H1 (cell line): ENCODE measurements at regions not wholly inside any gene's neighbourhood (a gene's known extent, or its start where the extent isn't known, plus 50 kb on each side); places are given as distances from the start of the nearest gene placed in this dataset.

Experiments used
- CTCF ChIA-PET: fragments of 300-600 bp; sonication (Branson Sonifier 250); formaldehyde crosslinking; loops from one replicate; lab custom pipeline; 2021; ENCODE audit not compliant: partially characterized antibody; lab: Charles Lee
- POLR2A ChIA-PET: fragments of 300-600 bp; sonication (Branson Sonifier 250); formaldehyde crosslinking; loops from one replicate; lab custom pipeline; 2021; ENCODE audit warnings: inconsistent platforms; ENCODE audit not compliant: partially characterized antibody; lab: Charles Lee
- DNase-seq, 2 experiments: peaks; one replicate each; pipeline versions ENCODE4 v3.0.0 to v3.0.0-alpha.2; 2010 to 2022; ENCODE audit warnings: low spot score in 2 of 2, low read depth in 1 of 2, mixed read lengths in 1 of 2
- FAIRE-seq: peaks from 2 replicates; lab custom pipeline; 2011; peaks lifted over from hg19 to GRCh38; lab: Jason Lieb, UNC
- H2AFZ ChIP-seq: 2 replicates; pipeline ENCODE4 v1.8.1; 2012; ENCODE audit warnings: low read length, inconsistent platforms
- H2AK5ac ChIP-seq: 2 replicates; pipeline ENCODE4 v1.6.1; 2013; ENCODE audit warnings: low read depth, low read length
- H2BK120ac ChIP-seq: replicated peaks from 2 replicates; pipeline ENCODE3; 2013; ENCODE audit warnings: low read depth, low read length, inconsistent platforms
- H2BK12ac ChIP-seq: 2 replicates; pipeline ENCODE4 v1.6.1; 2013; ENCODE audit warnings: low read depth, low read length
- H2BK15ac ChIP-seq: 2 replicates; pipeline ENCODE4 v1.6.1; 2013; ENCODE audit warnings: low read length
- H2BK20ac ChIP-seq: 2 replicates; pipeline ENCODE4 v1.6.1; 2013; ENCODE audit warnings: low read length
- H2BK5ac ChIP-seq: 2 replicates; pipeline ENCODE4 v1.6.1; 2013; ENCODE audit warnings: low read depth, low read length
- H3K14ac ChIP-seq: 2 replicates; pipeline ENCODE4 v1.6.1; 2013; ENCODE audit warnings: inconsistent platforms; ENCODE audit not compliant: insufficient read length
- H3K18ac ChIP-seq: 2 replicates; pipeline ENCODE4 v1.6.1; 2013; ENCODE audit warnings: low read length; ENCODE audit errors: extremely low read depth
- H3K23ac ChIP-seq: 2 replicates; pipeline ENCODE4 v1.6.1; 2013; ENCODE audit warnings: inconsistent platforms; ENCODE audit not compliant: insufficient read length
- H3K23me2 ChIP-seq: 2 replicates; pipeline ENCODE4 v1.6.1; 2013; ENCODE audit warnings: low read depth, low read length
- H3K27ac ChIP-seq: 2 replicates; pipeline ENCODE4 v1.6.1; 2011; ENCODE audit warnings: low read depth, low read length, inconsistent platforms
- H3K27me3 ChIP-seq, 4 experiments: replicated peaks in 1 of 4; 1 replicate in 1 of 4; 2 replicates in 3 of 4; pipeline versions ENCODE4 v1.6.1 to v1.8.1; 2011 to 2013; ENCODE audit warnings: low read length in 3 of 4, mild to moderate bottlenecking in 3 of 4, inconsistent platforms in 2 of 4, mixed read lengths in 2 of 4, moderate library complexity in 1 of 4; ENCODE audit not compliant: control insufficient read depth in 3 of 4, insufficient read depth in 3 of 4; ENCODE audit errors: extremely low read depth in 1 of 4
- H3K36me3 ChIP-seq, 4 experiments: 2 replicates each; pipeline versions ENCODE4 v1.6.1 to v1.8.1; 2011 to 2013; ENCODE audit warnings: mild to moderate bottlenecking in 4 of 4, low read length in 3 of 4, moderate library complexity in 2 of 4, control low read depth in 1 of 4, inconsistent platforms in 1 of 4; ENCODE audit not compliant: insufficient read depth in 4 of 4, control insufficient read depth in 2 of 4
- H3K4ac ChIP-seq: replicated peaks from 2 replicates; pipeline ENCODE3; 2013; ENCODE audit warnings: low read length, low read depth, mixed read lengths, inconsistent platforms; ENCODE audit not compliant: insufficient read length
- H3K4me1 ChIP-seq, 4 experiments: replicated peaks in 1 of 4; 1 replicate in 1 of 4; 2 replicates in 3 of 4; pipeline versions ENCODE4 v1.6.1 to v1.8.1; 2011 to 2013; ENCODE audit warnings: low read length in 3 of 4, inconsistent platforms in 2 of 4, mixed read lengths in 1 of 4; ENCODE audit not compliant: insufficient read depth in 4 of 4, control insufficient read depth in 3 of 4
- H3K4me2 ChIP-seq, 2 experiments: 2 replicates each; pipeline versions ENCODE4 v1.6.1 to v1.8.1; 2011 to 2013; ENCODE audit warnings: low read depth in 2 of 2, low read length in 2 of 2, control low read depth in 1 of 2, inconsistent platforms in 1 of 2, mild to moderate bottlenecking in 1 of 2; ENCODE audit not compliant: insufficient read depth in 1 of 2
- H3K4me3 ChIP-seq, 4 experiments: fragments of 200-600, 300-600 bp in 1 of 4; sonication (generic), shearing (Covaris generic), sonication (Bioruptor Twin) in 1 of 4; 2 replicates each; pipeline versions ENCODE4 v1.5.1 to v1.8.1; 2011 to 2016; ENCODE audit warnings: low read length in 4 of 4, low read depth in 3 of 4, control low read depth in 2 of 4, inconsistent platforms in 2 of 4, mild to moderate bottlenecking in 2 of 4, mixed read lengths in 1 of 4, moderate library complexity in 1 of 4; ENCODE audit not compliant: insufficient read depth in 2 of 4; ENCODE audit errors: extremely low read depth in 1 of 4
- H3K56ac ChIP-seq: replicated peaks from 2 replicates; pipeline ENCODE3; 2013; ENCODE audit warnings: low read depth, mild to moderate bottlenecking, mixed read lengths, low read length, inconsistent platforms; ENCODE audit not compliant: insufficient read length
- H3K79me1 ChIP-seq: 2 replicates; pipeline ENCODE4 v1.6.1; 2013; ENCODE audit warnings: low read depth, low read length, control low read depth
- H3K79me2 ChIP-seq, 2 experiments: 2 replicates each; pipeline versions ENCODE4 v1.6.1 to v1.8.1; 2012 to 2013; ENCODE audit warnings: low read length in 2 of 2, mild to moderate bottlenecking in 2 of 2, inconsistent platforms in 1 of 2; ENCODE audit not compliant: insufficient read depth in 2 of 2, control insufficient read depth in 1 of 2
- H3K9ac ChIP-seq, 4 experiments: replicated peaks in 1 of 4; 1 replicate in 1 of 4; 2 replicates in 3 of 4; pipeline versions ENCODE4 v1.6.1 to v1.8.1; 2011 to 2013; ENCODE audit warnings: low read depth in 3 of 4, low read length in 3 of 4, control low read depth in 2 of 4, mild to moderate bottlenecking in 2 of 4, moderate library complexity in 2 of 4, inconsistent platforms in 1 of 4; ENCODE audit errors: extremely low read depth in 1 of 4
- H3K9me3 ChIP-seq, 2 experiments: 2 replicates each; pipeline versions ENCODE4 v1.6.1 to v1.8.1; 2012 to 2013; ENCODE audit warnings: mild to moderate bottlenecking in 2 of 2, moderate library complexity in 2 of 2, control low read depth in 1 of 2, inconsistent platforms in 1 of 2, low read depth in 1 of 2, low read length in 1 of 2, mixed read lengths in 1 of 2; ENCODE audit not compliant: insufficient read depth in 2 of 2
- H4K20me1 ChIP-seq, 2 experiments: replicated peaks in 1 of 2; 2 replicates each; pipeline versions ENCODE3 to v1.8.1; 2011 to 2013; ENCODE audit warnings: inconsistent platforms in 2 of 2, low read length in 2 of 2, mild to moderate bottlenecking in 1 of 2; ENCODE audit not compliant: insufficient read depth in 2 of 2, control insufficient read depth in 1 of 2
- H4K5ac ChIP-seq: 2 replicates; pipeline ENCODE4 v1.6.1; 2013; ENCODE audit warnings: low read length, low read depth, mixed read lengths, inconsistent platforms; ENCODE audit not compliant: insufficient read length
- H4K8ac ChIP-seq: 2 replicates; pipeline ENCODE4 v1.8.0; 2013; ENCODE audit warnings: mild to moderate bottlenecking, moderate library complexity, low read length, inconsistent platforms; ENCODE audit not compliant: insufficient read depth; ENCODE audit errors: extremely low read depth
- H4K91ac ChIP-seq: replicated peaks from 2 replicates; pipeline ENCODE3; 2013; ENCODE audit warnings: low read length, mixed read lengths, inconsistent platforms; ENCODE audit not compliant: insufficient read length
- BRCA1 ChIP-seq: IDR thresholded peaks from 2 replicates; pipeline ENCODE4 v1.6.1; 2012; ENCODE audit warnings: low read depth, low read length, improper control_type of control experiment
- GABPA ChIP-seq: IDR thresholded peaks from 2 replicates; pipeline ENCODE4 v1.6.1; 2011; ENCODE audit warnings: mild to moderate bottlenecking, low read length, moderate library complexity, borderline replicate concordance; ENCODE audit not compliant: insufficient read depth

GRCh38 chr4:137677863-137678262 lies 145.6 kb upstream of the PCDH18 start:
- no peak overlapping the region for H2BK20ac ChIP-seq
- FAIRE-seq, result no peak
- H2AFZ ChIP-seq, result no peak overlapping the region
- H2AK5ac ChIP-seq, result no peak overlapping the region
- no peaks in the 10 kb centered on the region for H3K27me3 ChIP-seq
- H3K9ac ChIP-seq, result no peak overlapping the region
- no peak overlapping the region for H3K4ac ChIP-seq
- H3K23me2 ChIP-seq, result no peaks in the 10 kb centered on the region
- H3K4me3 ChIP-seq, result no peak overlapping the region
- H3K27ac ChIP-seq, result no peak overlapping the region
- peaks cover 0 to 2% of the 10 kb centered on the region in 2 experiments; a peak in 1 of 4 replicates for H3K9me3 ChIP-seq
- H2BK120ac ChIP-seq, result no peak overlapping the region
- no peak overlapping the region for H3K14ac ChIP-seq
- H3K56ac ChIP-seq, result no peak overlapping the region
- DNase-seq, result no peak
- H3K36me3 ChIP-seq, result no peaks in the 10 kb centered on the region; a peak in 1 of 8 replicates
- ChIA-PET CTCF (interaction anchor here (0.6 kb wide), 1 partner anchor 40 kb away, joined by 3 read pairs; no protein-coding TSS in a partner anchor), POLR2A (no interaction called here)
- no peak overlapping the region for H4K91ac ChIP-seq
- TF ChIP-seq BRCA1 (no peak), GABPA (no peak)
- H4K8ac ChIP-seq, result no peak overlapping the region
- peaks cover 0 to 5% (median 2%) of the 10 kb centered on the region in 4 experiments; a peak in 2 of 7 replicates for H3K4me1 ChIP-seq
- H4K5ac ChIP-seq, result no peak overlapping the region
- H2BK5ac ChIP-seq, result no peak overlapping the region
- H2BK12ac ChIP-seq, result no peak overlapping the region
- no peak overlapping the region for H3K23ac ChIP-seq
- H3K4me2 ChIP-seq, result no peak overlapping the region
- H2BK15ac ChIP-seq, result no peak overlapping the region
- no peaks in the 10 kb centered on the region for H4K20me1 ChIP-seq
- H3K18ac ChIP-seq, result no peak overlapping the region
- H3K79me1 ChIP-seq, result no peaks in the 10 kb centered on the region
- H3K79me2 ChIP-seq, result no peaks in the 10 kb centered on the region
